WTC11 (cell line): ENCODE measurements at regions not wholly inside any gene's neighbourhood (a gene's known extent, or its start where the extent isn't known, plus 50 kb on each side); places are given as distances from the start of the nearest gene placed in this dataset.

Source experiments
- ATAC-seq: fragments of 200-7000 bp; cut with Tn5 transposase; 2 replicates; pipeline ENCODE4 v1.10.0; 2021; ENCODE audit warnings: mild to moderate bottlenecking, moderate library complexity
- CTCF ChIA-PET: fragments of 300-600 bp; sonication (Branson Sonifier 250); formaldehyde crosslinking; loops from one replicate; lab custom pipeline; 2021; ENCODE audit warnings: antibody characterized with exemption; lab: Charles Lee
- POLR2A ChIA-PET: fragments of 350-600 bp; sonication (Branson Sonifier 250); formaldehyde crosslinking; loops from one replicate; lab custom pipeline; 2021; ENCODE audit warnings: antibody characterized with exemption; lab: Charles Lee
- DNase-seq: peaks from one replicate; pipeline ENCODE4 v3.0.0; 2021; ENCODE audit warnings: low spot score
- H3K27ac Mint-ChIP-seq: 2 replicates; pipeline ENCODE4 v1.8.0; 2021; ENCODE audit warnings: mixed read lengths
- H3K27me3 Mint-ChIP-seq: 2 replicates; pipeline ENCODE4 v1.8.0; 2021; ENCODE audit warnings: low read depth, mild to moderate bottlenecking, moderate library complexity, mixed read lengths
- H3K36me3 Mint-ChIP-seq: 2 replicates; pipeline ENCODE4 v1.8.0; 2021; ENCODE audit warnings: mixed read lengths
- H3K4me1 Mint-ChIP-seq: 2 replicates; pipeline ENCODE4 v1.8.0; 2022; ENCODE audit warnings: mixed read lengths
- H3K4me3 Mint-ChIP-seq: 2 replicates; pipeline ENCODE4 v1.8.0; 2021; ENCODE audit warnings: mild to moderate bottlenecking, moderate library complexity, mixed read lengths
- H3K9me3 Mint-ChIP-seq: 2 replicates; pipeline ENCODE4 v1.8.0; 2021; ENCODE audit warnings: mixed read lengths
- AR ChIP-seq: fragments of 250-450 bp; sonication (Bioruptor Pico); IDR thresholded peaks from 2 replicates; pipeline ENCODE4 v1.9.0; 2021; ENCODE audit warnings: mild to moderate bottlenecking
- ATF2 ChIP-seq: sonication (generic); formaldehyde crosslinking; IDR thresholded peaks from 2 replicates; pipeline ENCODE4 v1.8.1; 2022; ENCODE audit warnings: low read depth, missing genetic modification reagents, borderline replicate concordance
- CREM ChIP-seq: sonication (generic); formaldehyde crosslinking; IDR thresholded peaks from 2 replicates; pipeline ENCODE4 v1.8.1; 2022; ENCODE audit warnings: mild to moderate bottlenecking, missing genetic modification reagents, moderate library complexity
- E2F4 ChIP-seq: sonication (generic); formaldehyde crosslinking; IDR thresholded peaks from 2 replicates; pipeline ENCODE4 v1.8.1; 2022; ENCODE audit warnings: low read depth, mild to moderate bottlenecking, moderate library complexity, missing genetic modification reagents, borderline replicate concordance
- ESRRA ChIP-seq: sonication (generic); formaldehyde crosslinking; IDR thresholded peaks from 2 replicates; pipeline ENCODE4 v1.8.1; 2022; ENCODE audit warnings: mild to moderate bottlenecking, missing genetic modification reagents, borderline replicate concordance
- HMGA2 ChIP-seq: fragments of 250-450 bp; sonication (Bioruptor Pico); IDR thresholded peaks from 2 replicates; pipeline ENCODE4 v1.4.0; 2021; ENCODE audit warnings: mild to moderate bottlenecking, moderate library complexity
- HMGXB4 ChIP-seq: sonication (generic); formaldehyde crosslinking; IDR thresholded peaks from 2 replicates; pipeline ENCODE4 v1.8.1; 2023; ENCODE audit warnings: mild to moderate bottlenecking, moderate library complexity, missing genetic modification reagents
- JAZF1 ChIP-seq: fragments of 250-450 bp; sonication (Bioruptor Pico); IDR thresholded peaks from 2 replicates; pipeline ENCODE4 v1.9.0; 2021; ENCODE audit warnings: moderate library complexity, mild to moderate bottlenecking, inconsistent platforms
- JUN ChIP-seq: sonication (generic); formaldehyde crosslinking; IDR thresholded peaks from 2 replicates; pipeline ENCODE4 v1.8.0; 2023; ENCODE audit warnings: mild to moderate bottlenecking, missing genetic modification reagents
- NFATC4 ChIP-seq: fragments of 250-450 bp; sonication (Bioruptor Pico); IDR thresholded peaks from 2 replicates; pipeline ENCODE4 v1.9.0; 2021; ENCODE audit warnings: mild to moderate bottlenecking
- NFE2L1 ChIP-seq: sonication (generic); formaldehyde crosslinking; IDR thresholded peaks from 2 replicates; pipeline ENCODE4 v1.8.1; 2023; ENCODE audit warnings: missing genetic modification reagents
- NR1H2 ChIP-seq: sonication (generic); formaldehyde crosslinking; IDR thresholded peaks from 2 replicates; pipeline ENCODE4 v1.9.0; 2021; ENCODE audit warnings: mild to moderate bottlenecking, moderate library complexity, missing genetic modification reagents
- NR3C1 ChIP-seq: sonication (generic); formaldehyde crosslinking; conservative IDR thresholded peaks from 2 replicates; pipeline ENCODE4 v1.8.1; 2023; ENCODE audit warnings: low read depth, mild to moderate bottlenecking, missing genetic modification reagents
- OVOL2 ChIP-seq: fragments of 250-450 bp; sonication (Bioruptor Pico); IDR thresholded peaks from 2 replicates; pipeline ENCODE4 v1.9.0; 2021; ENCODE audit warnings: mild to moderate bottlenecking, borderline replicate concordance
- PRRX2 ChIP-seq: fragments of 250-450 bp; sonication (Bioruptor Pico); IDR thresholded peaks from 2 replicates; pipeline ENCODE4 v1.8.0; 2021; ENCODE audit warnings: mild to moderate bottlenecking
- TCF7 ChIP-seq: sonication (generic); formaldehyde crosslinking; IDR thresholded peaks from 2 replicates; pipeline ENCODE4 v1.8.0; 2022; ENCODE audit warnings: mild to moderate bottlenecking, low read depth, missing genetic modification reagents, moderate library complexity
- ZNF121 ChIP-seq: sonication (generic); formaldehyde crosslinking; IDR thresholded peaks from 2 replicates; pipeline ENCODE4 v1.8.0; 2023; ENCODE audit warnings: missing genetic modification reagents
- ZNF232 ChIP-seq: sonication (generic); formaldehyde crosslinking; IDR thresholded peaks from 2 replicates; pipeline ENCODE4 v1.8.0; 2022; ENCODE audit warnings: mild to moderate bottlenecking, missing genetic modification reagents
- ZNF425 ChIP-seq: fragments of 250-450 bp; sonication (Bioruptor Pico); conservative IDR thresholded peaks from 2 replicates; pipeline ENCODE4 v1.9.0; 2021; ENCODE audit warnings: mild to moderate bottlenecking
- ZNF512 ChIP-seq: sonication (generic); formaldehyde crosslinking; IDR thresholded peaks from 2 replicates; pipeline ENCODE4 v1.8.1; 2022; ENCODE audit warnings: missing genetic modification reagents, borderline replicate concordance
- ZSCAN18 ChIP-seq: fragments of 250-450 bp; sonication (Bioruptor Pico); IDR thresholded peaks from 2 replicates; pipeline ENCODE4 v2.1.2; 2022; ENCODE audit warnings: mild to moderate bottlenecking, moderate library complexity

- Mint-ChIP-seq H3K27me3 (no peaks in the 10 kb centered on the region; the same call in 1 of the 2 replicates), H3K27ac (no peak overlapping the region), H3K9me3 (peaks cover 19% of the 10 kb centered on the region), H3K4me1 (no peaks in the 10 kb centered on the region), H3K4me3 (no peak overlapping the region), H3K36me3 (peaks cover 16% of the 10 kb centered on the region)
- CTCF ChIA-PET, result no interaction called here
- DNase-seq, result no peak
- POLR2A ChIA-PET, result no interaction called here
- ATAC-seq, result no peak
- TF ChIP-seq NFATC4 (no peak), HMGXB4 (CRISPR knock-in tag) (no peak), ESRRA (CRISPR knock-in tag) (no peak), ZNF425 (no peak), E2F4 (no peak), JAZF1 (CRISPR knock-in tag) (no peak), JUN (no peak), NR1H2 (CRISPR knock-in tag) (no peak), ZSCAN18 (CRISPR knock-in tag) (no peak), PRRX2 (CRISPR knock-in tag) (no peak), TCF7 (CRISPR knock-in tag) (no peak), ATF2 (CRISPR knock-in tag) (no peak), ZNF232 (CRISPR knock-in tag) (no peak), CREM (CRISPR knock-in tag) (no peak), NFE2L1 (CRISPR knock-in tag) (no peak), ZNF512 (CRISPR knock-in tag) (no peak), HMGA2 (CRISPR knock-in tag) (no peak)
Measured at GRCh38 chrX:46059316-46059715, 485.9 kb downstream of the ZNF674 start.

GRCh38 chrX:46044486-46044885 lies 500.7 kb downstream of the ZNF674 start:
- peaks cover 9% of the 10 kb centered on the region for H3K36me3 Mint-ChIP-seq
- POLR2A ChIA-PET, result no interaction called here
- H3K9me3 Mint-ChIP-seq, result peaks cover 11% of the 10 kb centered on the region
- H3K4me1 Mint-ChIP-seq, result 0 out of 2 replicates have a peak, but pooled peaks cover 1% of the 10 kb centered on the region
- no peak overlapping the region for H3K4me3 Mint-ChIP-seq
- H3K27me3 Mint-ChIP-seq, result no peaks in the 10 kb centered on the region; the same call in 1 of the 2 replicates
- DNase-seq (no peak), ATAC-seq (no peak)
- CTCF ChIA-PET, result no interaction called here
- H3K27ac Mint-ChIP-seq, result no peak overlapping the region
- TF ChIP-seq OVOL2 (CRISPR knock-in tag) (no peak), AR (CRISPR knock-in tag) (no peak), NR3C1 (CRISPR knock-in tag) (no peak), ZNF121 (CRISPR knock-in tag) (no peak)
